ENCODE measurements at regions not wholly inside any gene's neighbourhood (a gene's known extent, or its start where the extent isn't known, plus 50 kb on each side); places are given as distances from the start of the nearest gene placed in this dataset.

DNA sequence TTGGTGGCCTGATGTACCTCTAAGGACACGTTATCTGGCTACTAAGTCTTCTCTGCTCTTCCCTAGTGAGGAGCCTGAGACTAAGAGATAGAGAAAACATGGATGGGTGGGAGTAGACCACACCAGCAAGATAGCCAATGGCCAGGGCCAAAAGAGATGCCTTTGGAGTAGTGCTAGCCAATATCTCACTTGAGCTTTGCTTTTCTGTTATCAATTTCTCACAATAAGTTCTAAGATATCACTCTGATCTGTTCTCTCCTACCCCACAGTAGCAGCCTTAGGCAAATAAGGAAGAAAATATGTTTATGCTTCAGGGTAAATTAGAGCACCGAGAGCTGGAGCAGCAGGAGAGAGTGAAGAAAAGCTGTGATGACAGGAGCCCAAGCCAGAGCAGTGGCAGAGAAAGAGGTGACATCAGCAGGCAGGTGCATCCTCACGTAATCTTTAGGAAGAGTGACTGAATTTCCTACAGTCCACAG is 343.9 kb upstream of the NOCT start:
- Histone ChIP-seq H3K27ac (ENCODE audit: insufficient read depth, low read depth, low read length) (no peak overlapping the region), H3K36me3 (ENCODE audit: control insufficient read depth in 2 of 2, extremely low read depth in 1 of 2, insufficient read depth in 2 of 2, low read length in 2 of 2) (no peaks in the 10 kb centered on the region), H3K4me3 (replicated peaks in 1 of 3; ENCODE audit: insufficient read depth in 1 of 3, low read depth in 1 of 3, low read length in 3 of 3) (no peak overlapping the region), H3K9me1 (replicated peaks; ENCODE audit: control insufficient read depth, extremely low read depth, insufficient read depth, low read length) (no peaks in the 10 kb centered on the region), H3K4me2 (ENCODE audit: insufficient read depth, low read length) (no peak overlapping the region), H3K79me2 (ENCODE audit: control insufficient read depth, insufficient read depth, low read length) (no peaks in the 10 kb centered on the region), H3K9ac (replicated peaks; ENCODE audit: extremely low read depth, insufficient read depth, low read length) (no peak overlapping the region), H3K9me3 (replicated peaks; ENCODE audit: control insufficient read depth, insufficient read depth, low read length) (no peaks in the 10 kb centered on the region), H2AFZ (ENCODE audit: low read depth, low read length) (no peak overlapping the region), H3K4me1 (ENCODE audit: control insufficient read depth, extremely low read depth, insufficient read depth, low read length) (no peaks in the 10 kb centered on the region), H3K27me3 (ENCODE audit: control insufficient read depth in 2 of 2, insufficient read depth in 2 of 2, low read length in 2 of 2) (peaks cover 2 to 17% of the 10 kb centered on the region in 2 experiments), H4K20me1 (replicated peaks; ENCODE audit: control insufficient read depth, extremely low read depth, insufficient read depth, low read length) (no peaks in the 10 kb centered on the region)
- intact Hi-C loops (cut with micrococcal nuclease) = no loop called here
- TF ChIP-seq JUN (IDR thresholded peaks at IDR 0.05; ENCODE audit: borderline replicate concordance, insufficient read depth, insufficient read length, low read depth) (no peak), POLR2AphosphoS5 (IDR thresholded peaks at IDR 0.05; ENCODE audit: insufficient read depth, low read depth, low read length) (no peak), GATA2 (IDR thresholded peaks at IDR 0.05; ENCODE audit: insufficient read depth, insufficient read length, low read depth, low read length) (no peak), MYC (IDR thresholded peaks at IDR 0.05; ENCODE audit: low read depth, low read length) (no peak), POLR2A (IDR thresholded peaks at IDR 0.05; ENCODE audit: low read depth, low read length) (no peak), EZH2 (IDR thresholded peaks at IDR 0.05; ENCODE audit: borderline replicate concordance, low read depth, low read length, severe bottlenecking) (no peak), FOS (IDR thresholded peaks at IDR 0.05; ENCODE audit: borderline replicate concordance, insufficient read depth, low read length) (no peak)
- TF ChIP-seq, protein P1, sequence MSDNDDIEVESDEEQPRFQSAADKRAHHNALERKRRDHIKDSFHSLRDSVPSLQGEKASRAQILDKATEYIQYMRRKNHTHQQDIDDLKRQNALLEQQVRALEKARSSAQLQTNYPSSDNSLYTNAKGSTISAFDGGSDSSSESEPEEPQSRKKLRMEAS (IDR thresholded peaks at IDR 0.05; ENCODE audit: insufficient read depth, insufficient read length) = no peak
- TF ChIP-seq, protein P2, sequence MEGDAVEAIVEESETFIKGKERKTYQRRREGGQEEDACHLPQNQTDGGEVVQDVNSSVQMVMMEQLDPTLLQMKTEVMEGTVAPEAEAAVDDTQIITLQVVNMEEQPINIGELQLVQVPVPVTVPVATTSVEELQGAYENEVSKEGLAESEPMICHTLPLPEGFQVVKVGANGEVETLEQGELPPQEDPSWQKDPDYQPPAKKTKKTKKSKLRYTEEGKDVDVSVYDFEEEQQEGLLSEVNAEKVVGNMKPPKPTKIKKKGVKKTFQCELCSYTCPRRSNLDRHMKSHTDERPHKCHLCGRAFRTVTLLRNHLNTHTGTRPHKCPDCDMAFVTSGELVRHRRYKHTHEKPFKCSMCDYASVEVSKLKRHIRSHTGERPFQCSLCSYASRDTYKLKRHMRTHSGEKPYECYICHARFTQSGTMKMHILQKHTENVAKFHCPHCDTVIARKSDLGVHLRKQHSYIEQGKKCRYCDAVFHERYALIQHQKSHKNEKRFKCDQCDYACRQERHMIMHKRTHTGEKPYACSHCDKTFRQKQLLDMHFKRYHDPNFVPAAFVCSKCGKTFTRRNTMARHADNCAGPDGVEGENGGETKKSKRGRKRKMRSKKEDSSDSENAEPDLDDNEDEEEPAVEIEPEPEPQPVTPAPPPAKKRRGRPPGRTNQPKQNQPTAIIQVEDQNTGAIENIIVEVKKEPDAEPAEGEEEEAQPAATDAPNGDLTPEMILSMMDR (IDR thresholded peaks at IDR 0.05; ENCODE audit: extremely low read depth in 1 of 2, insufficient read depth in 1 of 2, low read depth in 1 of 2, low read length in 2 of 2) = no peak
- TSS peak; percentile 74 for BruUV-seq (replicated peaks)
- ChIA-PET POLR2A (no interaction called here), CTCF (interaction anchor here (1.5 to 2.0 kb wide), 2 partner anchors 9 to 199 kb away, joined by 4 to 7 read pairs; no protein-coding TSS in a partner anchor)
- dilution Hi-C loops (cut with MboI; ENCODE audit: extremely low pct_ligation_motif_present, low sequenced_read_pairs) = no loop called here
- FAIRE-seq = no peak
- DNase-seq (ENCODE audit: low read depth, low spot score) = peak; percentile 5
